ENCODE measurements at regions not wholly inside any gene's neighbourhood (a gene's known extent, or its start where the extent isn't known, plus 50 kb on each side); places are given as distances from the start of the nearest gene placed in this dataset.

DNA sequence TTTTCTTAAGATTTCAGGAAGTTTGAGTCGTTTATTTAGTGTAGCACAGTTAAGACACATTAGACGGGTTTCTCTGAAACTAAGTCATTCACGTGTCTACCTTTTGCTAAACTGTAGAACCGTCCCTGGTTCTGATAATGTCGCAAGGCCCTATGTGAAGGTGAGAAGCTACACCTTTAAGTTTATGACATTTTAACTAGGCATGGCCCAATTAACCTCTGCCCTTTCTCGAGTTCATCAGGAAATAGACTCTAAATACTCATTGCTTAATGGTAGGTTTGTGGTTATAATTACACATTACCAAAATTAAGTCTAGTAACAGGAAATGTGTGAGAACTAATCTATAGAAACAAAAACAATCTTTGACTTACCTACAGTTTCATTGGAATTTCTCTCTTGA is 126.6 kb upstream of the FZD8 start:
- TF ChIP-seq, protein P1, sequence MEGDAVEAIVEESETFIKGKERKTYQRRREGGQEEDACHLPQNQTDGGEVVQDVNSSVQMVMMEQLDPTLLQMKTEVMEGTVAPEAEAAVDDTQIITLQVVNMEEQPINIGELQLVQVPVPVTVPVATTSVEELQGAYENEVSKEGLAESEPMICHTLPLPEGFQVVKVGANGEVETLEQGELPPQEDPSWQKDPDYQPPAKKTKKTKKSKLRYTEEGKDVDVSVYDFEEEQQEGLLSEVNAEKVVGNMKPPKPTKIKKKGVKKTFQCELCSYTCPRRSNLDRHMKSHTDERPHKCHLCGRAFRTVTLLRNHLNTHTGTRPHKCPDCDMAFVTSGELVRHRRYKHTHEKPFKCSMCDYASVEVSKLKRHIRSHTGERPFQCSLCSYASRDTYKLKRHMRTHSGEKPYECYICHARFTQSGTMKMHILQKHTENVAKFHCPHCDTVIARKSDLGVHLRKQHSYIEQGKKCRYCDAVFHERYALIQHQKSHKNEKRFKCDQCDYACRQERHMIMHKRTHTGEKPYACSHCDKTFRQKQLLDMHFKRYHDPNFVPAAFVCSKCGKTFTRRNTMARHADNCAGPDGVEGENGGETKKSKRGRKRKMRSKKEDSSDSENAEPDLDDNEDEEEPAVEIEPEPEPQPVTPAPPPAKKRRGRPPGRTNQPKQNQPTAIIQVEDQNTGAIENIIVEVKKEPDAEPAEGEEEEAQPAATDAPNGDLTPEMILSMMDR (conservative IDR thresholded peaks at IDR 0.05 in 1 of 2, IDR thresholded peaks at IDR 0.05 in 1 of 2; ENCODE audit: low read depth in 1 of 2, low read length in 2 of 2) = no peak
- no peak for TF ChIP-seq EZH2 (IDR thresholded peaks at IDR 0.05; ENCODE audit: low read length, missing control alignments)

All from fibroblast of lung (primary cell).